ENCODE measurements at regions not wholly inside any gene's neighbourhood (a gene's known extent, or its start where the extent isn't known, plus 50 kb on each side); places are given as distances from the start of the nearest gene placed in this dataset.

GRCh38 chr2:234419726-234420125 is 77.2 kb downstream of the ARL4C start:
- H3K4me3 ChIP-seq = no peak overlapping the region
- TF ChIP-seq, protein P1, sequence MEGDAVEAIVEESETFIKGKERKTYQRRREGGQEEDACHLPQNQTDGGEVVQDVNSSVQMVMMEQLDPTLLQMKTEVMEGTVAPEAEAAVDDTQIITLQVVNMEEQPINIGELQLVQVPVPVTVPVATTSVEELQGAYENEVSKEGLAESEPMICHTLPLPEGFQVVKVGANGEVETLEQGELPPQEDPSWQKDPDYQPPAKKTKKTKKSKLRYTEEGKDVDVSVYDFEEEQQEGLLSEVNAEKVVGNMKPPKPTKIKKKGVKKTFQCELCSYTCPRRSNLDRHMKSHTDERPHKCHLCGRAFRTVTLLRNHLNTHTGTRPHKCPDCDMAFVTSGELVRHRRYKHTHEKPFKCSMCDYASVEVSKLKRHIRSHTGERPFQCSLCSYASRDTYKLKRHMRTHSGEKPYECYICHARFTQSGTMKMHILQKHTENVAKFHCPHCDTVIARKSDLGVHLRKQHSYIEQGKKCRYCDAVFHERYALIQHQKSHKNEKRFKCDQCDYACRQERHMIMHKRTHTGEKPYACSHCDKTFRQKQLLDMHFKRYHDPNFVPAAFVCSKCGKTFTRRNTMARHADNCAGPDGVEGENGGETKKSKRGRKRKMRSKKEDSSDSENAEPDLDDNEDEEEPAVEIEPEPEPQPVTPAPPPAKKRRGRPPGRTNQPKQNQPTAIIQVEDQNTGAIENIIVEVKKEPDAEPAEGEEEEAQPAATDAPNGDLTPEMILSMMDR (IDR thresholded peaks at IDR 0.05) = no peak
- 66 to 82% methylated on average over 5 of the region's 5 CpGs for WGBS, 2 donors
- ATAC-seq (no peak), DNase-seq (no peak), FAIRE-seq (no peak)
- intact Hi-C loops (cut with DNase I) = no loop called here
- no peaks in the 10 kb centered on the region for H3K36me3 ChIP-seq
- no peaks in the 10 kb centered on the region for H3K4me1 ChIP-seq
- H3K27me3 ChIP-seq = no peaks in the 10 kb centered on the region
- H3K27ac ChIP-seq = no peak overlapping the region
- H3K9me3 ChIP-seq = no peaks in the 10 kb centered on the region

DNA sequence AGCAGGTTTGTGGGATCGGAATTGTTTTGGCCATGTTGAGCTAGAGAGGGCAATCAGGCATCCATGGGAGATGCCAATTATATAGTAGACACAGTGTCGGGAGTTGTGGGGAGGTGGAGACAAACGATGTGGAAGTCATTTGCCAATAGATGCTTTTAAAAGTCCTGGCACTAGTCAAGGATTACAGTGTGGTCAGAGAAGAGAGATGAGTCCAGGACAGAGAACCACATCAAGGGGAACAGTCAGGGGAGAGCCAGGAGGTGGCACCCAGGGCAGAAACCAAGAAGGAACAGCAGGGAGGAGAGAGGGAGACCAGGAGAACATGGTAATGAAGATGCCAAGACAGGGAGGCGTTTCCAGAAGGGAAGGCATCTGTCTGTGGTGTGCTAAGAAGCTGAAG is 81.2 kb downstream of the ARL4C start:
- 53 to 72% methylated on average over 4 of the region's 4 CpGs for WGBS, 2 donors
- Histone ChIP-seq H3K27ac (no peak overlapping the region), H3K9me3 (no peaks in the 10 kb centered on the region), H3K4me1 (no peaks in the 10 kb centered on the region), H3K36me3 (no peaks in the 10 kb centered on the region), H3K27me3 (no peaks in the 10 kb centered on the region), H3K4me3 (no peak overlapping the region)
- DNase-seq (no peak), ATAC-seq (no peak), FAIRE-seq (no peak)
- intact Hi-C loops (cut with DNase I) = no loop called here
- TF ChIP-seq, protein P1 (IDR thresholded peaks at IDR 0.05) = no peak

GRCh38 chr2:234414596-234414995 is 82.3 kb downstream of the ARL4C start:
- WGBS, 2 donors = 68 to 76% methylated on average over 6 of the region's 6 CpGs
- H3K4me3 ChIP-seq = no peak overlapping the region
- TF ChIP-seq, protein P1 (IDR thresholded peaks at IDR 0.05) = no peak
- no peaks in the 10 kb centered on the region for H3K9me3 ChIP-seq
- no peak for ATAC-seq
- no peak for DNase-seq
- intact Hi-C loops (cut with DNase I) = no loop called here
- no peaks in the 10 kb centered on the region for H3K36me3 ChIP-seq
- H3K4me1 ChIP-seq = no peaks in the 10 kb centered on the region
- no peak overlapping the region for H3K27ac ChIP-seq
- H3K27me3 ChIP-seq = no peaks in the 10 kb centered on the region
- no peak for FAIRE-seq

DNA sequence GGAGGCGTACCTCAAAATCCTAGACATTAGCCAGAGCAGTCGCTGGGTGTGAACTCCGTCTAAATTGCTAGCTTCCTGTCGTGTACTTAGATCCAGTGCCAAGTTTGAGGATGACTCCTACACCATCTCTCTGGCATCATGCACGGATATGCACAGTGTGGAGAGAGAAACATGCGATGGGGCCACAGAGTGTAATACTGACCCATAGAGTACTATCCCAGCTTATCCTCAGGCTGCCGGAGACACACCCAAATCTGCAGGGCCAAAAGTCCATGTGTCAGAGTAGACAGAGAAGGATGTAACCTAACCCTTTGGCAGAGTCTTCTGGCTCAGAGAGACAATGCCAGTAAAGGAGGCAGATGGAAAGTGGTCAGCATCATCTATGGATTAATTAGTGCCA is 84.2 kb downstream of the ARL4C start:
- Histone ChIP-seq H3K27ac (no peak overlapping the region), H3K4me3 (no peak overlapping the region), H3K27me3 (no peaks in the 10 kb centered on the region), H3K4me1 (no peaks in the 10 kb centered on the region), H3K9me3 (no peaks in the 10 kb centered on the region), H3K36me3 (no peaks in the 10 kb centered on the region)
- WGBS, 2 donors = 78 to 81% methylated on average over 7 of the region's 7 CpGs
- ATAC-seq = no peak
- no peak for FAIRE-seq
- intact Hi-C loops (cut with DNase I) = no loop called here
- TF ChIP-seq, protein P1 (IDR thresholded peaks at IDR 0.05) = no peak
- DNase-seq = no peak

DNA sequence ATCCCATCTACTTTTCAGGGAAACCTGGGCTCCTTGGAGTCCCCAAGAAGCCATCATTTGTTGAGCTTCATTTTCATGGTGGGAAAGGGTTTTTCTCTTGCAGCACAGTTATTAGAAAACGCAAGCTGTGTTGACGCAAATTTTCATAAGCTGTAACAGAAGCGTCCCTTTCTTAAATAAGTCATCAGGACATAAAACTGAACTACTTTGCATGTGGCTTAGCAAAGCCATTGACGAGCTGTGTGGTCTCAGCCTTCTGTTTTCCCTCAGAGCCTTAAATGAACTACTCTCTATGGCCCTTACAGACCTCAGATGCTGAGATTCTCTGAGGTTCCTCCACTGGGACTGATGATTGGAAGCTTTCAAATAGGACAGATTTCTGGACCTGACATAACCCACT is 85.1 kb downstream of the ARL4C start:
- Histone ChIP-seq H3K27me3 (no peaks in the 10 kb centered on the region), H3K27ac (no peak overlapping the region), H3K4me3 (no peak overlapping the region), H3K4me1 (no peaks in the 10 kb centered on the region), H3K36me3 (no peaks in the 10 kb centered on the region), H3K9me3 (no peaks in the 10 kb centered on the region)
- ATAC-seq (no peak), DNase-seq (no peak), FAIRE-seq (no peak)
- 74 to 82% methylated on average over 4 of the region's 4 CpGs for WGBS, 2 donors
- intact Hi-C loops (cut with DNase I) = no loop called here
- TF ChIP-seq, protein P1 (IDR thresholded peaks at IDR 0.05) = no peak
